RWPE1 (cell line): ENCODE measurements at regions not wholly inside any gene's neighbourhood (a gene's known extent, or its start where the extent isn't known, plus 50 kb on each side); places are given as distances from the start of the nearest gene placed in this dataset.
"Not testable (repeated sequence)": the region's sequence is repeated elsewhere in the genome, so short reads cannot be mapped to it uniquely, and the experiment has no call there.

ENCODE experiments used
- CTCF ChIA-PET: fragments of 350-600 bp; sonication (Branson Sonifier 250); formaldehyde crosslinking; extraction: SDS; loops from one replicate; lab custom pipeline; 2021; lab: Yijun Ruan, JAX
- POLR2A ChIA-PET: fragments of 400-600 bp; formaldehyde crosslinking; extraction: SDS; loops from one replicate; lab custom pipeline; 2020; ENCODE audit warnings: antibody characterized with exemption; ENCODE audit not compliant: low non-redundant PET; lab: Yijun Ruan, JAX
- DNase-seq: peaks from one replicate; pipeline ENCODE4 v3.0.0; 2012; ENCODE audit warnings: low spot score
- H3K27ac ChIP-seq: fragments of 450-650 bp; 2 replicates; pipeline ENCODE4 v1.5.1; 2017
- CTCF ChIP-seq: fragments of 450-650 bp; conservative IDR thresholded peaks from 2 replicates; pipeline ENCODE4 v1.5.1; 2017; ENCODE audit warnings: low read depth, mild to moderate bottlenecking

DNA sequence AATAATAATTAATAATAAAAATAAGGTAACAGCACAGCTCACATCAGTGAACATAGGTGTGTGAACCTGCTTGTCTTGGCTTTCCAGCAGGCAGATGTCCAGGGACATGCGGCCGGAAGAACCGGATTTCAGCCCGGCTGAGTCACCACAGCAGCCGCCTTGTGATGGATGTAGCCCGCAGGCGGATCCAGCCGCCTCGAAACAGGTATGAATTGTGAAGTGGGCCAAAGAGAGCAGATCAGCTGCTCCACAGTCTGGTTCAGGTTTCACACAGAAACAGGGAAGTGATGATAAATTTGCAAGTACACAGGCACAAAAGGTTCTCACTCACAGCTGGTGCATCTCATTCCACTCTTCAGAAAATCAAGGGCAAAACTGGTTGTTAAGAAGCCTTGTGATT, 55.1 kb downstream of the ID4 start:
- TF ChIP-seq CTCF, result no peak
- ChIA-PET CTCF (interaction anchor here (0.7 kb wide), 1 partner anchor 1090 kb away, joined by 5 read pairs; no protein-coding TSS in a partner anchor), POLR2A (no interaction called here)
- peak; percentile 89 for DNase-seq
- peak overlapping the region; percentile 34; the same call in 1 of the 2 replicates for H3K27ac ChIP-seq

DNA sequence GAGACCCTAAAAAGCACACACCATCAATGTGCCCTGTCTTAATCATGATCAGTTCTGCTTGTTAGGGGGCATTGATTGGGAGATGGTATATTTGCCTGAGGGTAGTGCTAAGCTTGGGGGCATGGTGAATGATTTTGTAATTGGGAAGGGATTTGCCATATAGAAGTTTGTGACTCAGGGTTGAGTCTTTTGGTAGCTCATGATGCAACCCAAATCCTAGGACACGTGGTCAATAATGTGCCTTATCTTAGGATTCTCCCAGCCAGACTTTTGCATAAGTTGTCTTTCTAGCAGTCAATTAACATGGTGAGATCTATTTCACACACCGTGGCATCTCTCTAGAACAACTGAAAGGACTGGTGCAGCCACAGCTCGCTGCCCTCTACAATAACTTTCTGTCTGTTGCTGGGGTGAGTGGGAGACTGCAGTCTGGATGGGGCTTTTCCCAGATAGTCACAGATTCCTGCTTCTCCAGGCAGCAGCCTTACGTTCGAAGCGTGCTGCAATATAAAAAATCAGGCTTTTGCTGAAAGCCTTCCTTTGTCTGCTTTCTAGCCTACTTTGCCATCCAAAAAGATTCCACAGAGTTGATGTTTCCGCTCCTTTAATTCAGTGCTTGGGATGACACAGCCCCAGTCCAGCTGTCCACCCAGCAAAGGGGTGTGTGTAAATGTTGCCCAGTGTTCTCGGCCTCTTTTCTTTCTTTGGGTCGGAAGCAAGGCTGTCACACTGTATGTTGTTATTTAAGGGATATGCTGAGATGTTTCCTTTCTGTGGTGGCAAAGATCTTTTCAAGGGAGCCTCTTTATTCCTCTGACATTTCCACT, 58.9 kb downstream of the ID4 start:
- CTCF ChIA-PET, result interaction anchor here (0.6 kb wide), 2 partner anchors 801 to 1630 kb away, joined by 3 read pairs; no protein-coding TSS in a partner anchor
- no peak overlapping the region for H3K27ac ChIP-seq
- TF ChIP-seq CTCF, result no peak
- POLR2A ChIA-PET, result no interaction called here
- peak; percentile 21 for DNase-seq

DNA sequence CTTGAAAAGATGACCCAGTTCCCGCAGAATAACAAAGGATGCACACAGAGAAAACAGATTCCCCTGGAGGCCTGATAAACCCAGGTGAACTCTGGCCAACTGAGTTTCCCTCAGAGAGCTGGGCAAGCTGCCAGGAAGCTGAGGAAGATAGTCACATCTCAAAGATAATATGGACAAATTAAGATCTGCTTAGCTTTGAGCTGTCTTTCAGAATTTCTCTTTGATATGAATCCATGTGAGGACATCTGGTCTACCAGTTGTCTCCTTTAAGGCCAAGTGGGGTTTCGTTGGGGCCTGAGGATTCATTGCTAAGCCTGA, 59.5 kb downstream of the ID4 start:
- POLR2A ChIA-PET, result no interaction called here
- peak; percentile 8 for DNase-seq
- TF ChIP-seq CTCF, result no peak
- H3K27ac ChIP-seq, result no peak overlapping the region
- CTCF ChIA-PET, result interaction anchor here (0.6 kb wide), 1 partner anchor 1631 kb away, joined by 3 read pairs; no protein-coding TSS in a partner anchor

- TF ChIP-seq CTCF, result no peak
- no peak for DNase-seq
- H3K27ac ChIP-seq, result no peak overlapping the region
- ChIA-PET POLR2A (no interaction called here), CTCF (interaction anchor here (0.6 kb wide), 3 partner anchors 44 to 1157 kb away, joined by 3 to 4 read pairs (median 3); no protein-coding TSS in a partner anchor)
Observed at GRCh38 chr6:19898141-19898740, 61.1 kb downstream of the ID4 start.

GRCh38 chr6:19902201-19902600, 65.0 kb downstream of the ID4 start:
- no peak for TF ChIP-seq CTCF
- no peak for DNase-seq
- no peak overlapping the region for H3K27ac ChIP-seq
- ChIA-PET CTCF (no interaction called here), POLR2A (no interaction called here)

DNA sequence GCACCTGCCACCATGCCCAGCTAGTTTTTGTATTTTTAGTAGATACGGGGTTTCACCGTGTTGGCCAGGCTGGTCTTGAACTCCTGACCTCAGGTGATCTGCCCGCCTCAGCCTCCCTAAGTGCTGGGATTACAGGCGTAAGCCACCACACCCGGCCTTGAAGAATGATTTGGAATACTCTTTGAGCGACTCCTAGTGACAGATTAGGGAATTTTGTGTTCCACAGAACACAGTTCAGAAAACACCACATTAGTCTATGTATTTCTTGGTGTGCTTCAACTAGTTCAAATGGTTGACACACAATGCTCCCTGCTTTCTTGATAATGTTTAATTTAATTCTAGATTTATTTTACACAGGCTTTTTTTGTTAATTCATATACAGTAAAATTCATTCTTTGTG, 67.2 kb downstream of the ID4 start:
- DNase-seq, POLR2A ChIA-PET, H3K27ac ChIP-seq: not testable (repeated sequence)
- CTCF ChIA-PET, result interaction anchor here (0.7 kb wide), 1 partner anchor 53 kb away, joined by 3 read pairs; no protein-coding TSS in a partner anchor

GRCh38 chr6:19905584-19905983, 68.4 kb downstream of the ID4 start:
- POLR2A ChIA-PET, result no interaction called here
- peak; percentile 34 for DNase-seq
- CTCF ChIA-PET, result no interaction called here

More at GRCh38 chr6:19905584-19905983, 68.4 kb downstream of the ID4 start:
- no peak overlapping the region for H3K27ac ChIP-seq
- TF ChIP-seq CTCF, result no peak
